GM23338 (cell line): ENCODE measurements at regions not wholly inside any gene's neighbourhood (a gene's known extent, or its start where the extent isn't known, plus 50 kb on each side); places are given as distances from the start of the nearest gene placed in this dataset.

Experiments used
- ATAC-seq: fragments of 200-7000 bp; cut with Tn5 transposase; 3 replicates; pipeline ENCODE4 v1.9.1; 2020
- DNase-seq: peaks from one replicate; pipeline ENCODE4 v3.0.0-alpha.2; 2015; ENCODE audit warnings: low spot score
- H2AFZ ChIP-seq: fragments of 200-600 bp; sonication (generic); 2 replicates; pipeline ENCODE4 v1.8.0; 2016; ENCODE audit warnings: antibody characterized with exemption, mild to moderate bottlenecking, moderate library complexity
- H3F3A ChIP-seq: fragments of 200-600 bp; sonication (generic); replicated peaks from 2 replicates; pipeline ENCODE4 v1.8.0; 2017; ENCODE audit warnings: antibody characterized with exemption, mixed run types, low read depth
- H3K27ac ChIP-seq: fragments of 200-600 bp; sonication (generic); 2 replicates; pipeline ENCODE4 v1.6.1; 2016; ENCODE audit warnings: low read depth
- H3K27me3 ChIP-seq: fragments of 200-600 bp; sonication (generic); 2 replicates; pipeline ENCODE4 v1.8.0; 2016; ENCODE audit warnings: mild to moderate bottlenecking, mixed run types, moderate library complexity; ENCODE audit not compliant: insufficient read depth
- H3K36me3 ChIP-seq: fragments of 200-600 bp; sonication (generic); 2 replicates; pipeline ENCODE4 v1.8.0; 2016; ENCODE audit warnings: mild to moderate bottlenecking; ENCODE audit not compliant: insufficient read depth
- H3K4me1 ChIP-seq: fragments of 200-600 bp; sonication (generic); 2 replicates; pipeline ENCODE4 v1.8.0; 2016; ENCODE audit warnings: mild to moderate bottlenecking, moderate library complexity; ENCODE audit not compliant: insufficient read depth
- H3K4me2 ChIP-seq: fragments of 200-600 bp; sonication (generic); 2 replicates; pipeline ENCODE4 v1.7.1; 2017; ENCODE audit warnings: mixed run types
- H3K4me3 ChIP-seq: fragments of 200-600 bp; sonication (generic); 2 replicates; pipeline ENCODE4 v1.6.1; 2016; ENCODE audit warnings: mixed run types
- H3K79me2 ChIP-seq: fragments of 200-600 bp; sonication (generic); replicated peaks from 2 replicates; pipeline ENCODE4 v1.8.0; 2017; ENCODE audit warnings: mild to moderate bottlenecking; ENCODE audit not compliant: insufficient read depth
- H3K9me2 ChIP-seq: fragments of 200-600 bp; sonication (generic); 2 replicates; pipeline ENCODE4 v1.8.0; 2017; ENCODE audit not compliant: insufficient read depth
- H4K20me1 ChIP-seq: fragments of 200-600 bp; sonication (generic); replicated peaks from 2 replicates; pipeline ENCODE4 v1.8.0; 2017; ENCODE audit warnings: mild to moderate bottlenecking; ENCODE audit not compliant: insufficient read depth
- H3K27ac Mint-ChIP-seq: 2 replicates; pipeline ENCODE4 v1.8.0; 2020; ENCODE audit warnings: inconsistent platforms, mild to moderate bottlenecking, moderate library complexity, mixed read lengths
- H3K27me3 Mint-ChIP-seq: 3 replicates; pipeline ENCODE4 v1.8.0; 2022; ENCODE audit warnings: low read depth, mild to moderate bottlenecking, moderate library complexity, mixed read lengths, inconsistent platforms; ENCODE audit not compliant: insufficient read depth, poor library complexity
- H3K36me3 Mint-ChIP-seq: 3 replicates; pipeline ENCODE4 v1.8.0; 2021; ENCODE audit warnings: low read depth, mild to moderate bottlenecking, inconsistent platforms, moderate library complexity, mixed read lengths
- H3K4me1 Mint-ChIP-seq: 3 replicates; pipeline ENCODE4 v1.8.0; 2020; ENCODE audit warnings: mild to moderate bottlenecking, inconsistent platforms, mixed read lengths
- H3K4me3 Mint-ChIP-seq: 3 replicates; pipeline ENCODE4 v1.8.0; 2021; ENCODE audit warnings: moderate library complexity, mild to moderate bottlenecking, inconsistent platforms, mixed read lengths
- H3K9me3 Mint-ChIP-seq: 3 replicates; pipeline ENCODE4 v1.8.0; 2020; ENCODE audit warnings: moderate library complexity, mild to moderate bottlenecking, inconsistent platforms, mixed read lengths
- CTCF ChIP-seq, 2 experiments: fragments of 200-600 bp in 1 of 2; sonication (generic) in 1 of 2; conservative IDR thresholded peaks; 2 replicates each; pipeline versions ENCODE4 v1.5.1 to v1.6.1; 2016 to 2017; ENCODE audit warnings: antibody characterized with exemption in 2 of 2, low read depth in 2 of 2, mild to moderate bottlenecking in 2 of 2, moderate library complexity in 1 of 2
- EZH2phosphoT487 ChIP-seq: fragments of 200-600 bp; sonication (generic); IDR thresholded peaks from one replicate; pipeline ENCODE4 v1.8.1; 2018; ENCODE audit warnings: antibody characterized with exemption; ENCODE audit not compliant: unreplicated experiment
- POLR2AphosphoS5 ChIP-seq: IDR thresholded peaks from 2 replicates; pipeline ENCODE4 v1.6.1; 2016; ENCODE audit warnings: antibody characterized with exemption, low read depth
- REST ChIP-seq: IDR thresholded peaks from one replicate; pipeline ENCODE4 v1.6.1; 2018; ENCODE audit warnings: antibody characterized with exemption; ENCODE audit not compliant: unreplicated experiment
- STAT1 ChIP-seq: IDR thresholded peaks from one replicate; pipeline ENCODE4 v1.6.1; 2016; ENCODE audit warnings: antibody characterized with exemption; ENCODE audit not compliant: unreplicated experiment

GRCh38 chr12:69151254-69151764 is 88.1 kb upstream of the CPSF6 start:
- H3K9me3 Mint-ChIP-seq = no peaks in the 10 kb centered on the region
- DNase-seq = no peak

More at GRCh38 chr12:69151254-69151764, 88.1 kb upstream of the CPSF6 start:
- Mint-ChIP-seq H3K36me3 (no peaks in the 10 kb centered on the region), H3K4me1 (peaks cover 3% of the 10 kb centered on the region; the same call in 1 of the 3 replicates), H3K27me3 (peaks cover 2% of the 10 kb centered on the region), H3K27ac (no peak overlapping the region), H3K4me3 (no peak overlapping the region)
- H3K9me2 ChIP-seq = peaks cover 2% of the 10 kb centered on the region; the same call in 1 of the 2 replicates
- H3K79me2 ChIP-seq = no peaks in the 10 kb centered on the region
- TF ChIP-seq CTCF (conservative IDR thresholded peaks at IDR 0.05; ENCODE audit: low read depth in 2 of 2) = no peak
- no peak for TF ChIP-seq REST
- no peak for TF ChIP-seq EZH2phosphoT487
- no peak for TF ChIP-seq STAT1
- TF ChIP-seq POLR2AphosphoS5 = no peak
- no peaks in the 10 kb centered on the region for H4K20me1 ChIP-seq
- no peaks in the 10 kb centered on the region for H3F3A ChIP-seq
- peaks cover 5% of the 10 kb centered on the region; the same call in 1 of the 2 replicates for H3K4me1 ChIP-seq
- no peak overlapping the region for H3K27ac ChIP-seq
- H2AFZ ChIP-seq = no peak overlapping the region; the same call in 1 of the 2 replicates
- no peaks in the 10 kb centered on the region for H3K36me3 ChIP-seq
- H3K4me2 ChIP-seq = no peak overlapping the region
- no peaks in the 10 kb centered on the region for H3K27me3 ChIP-seq
- no peak for ATAC-seq
- H3K4me3 ChIP-seq = no peak overlapping the region
